ENCODE measurements at regions not wholly inside any gene's neighbourhood (a gene's known extent, or its start where the extent isn't known, plus 50 kb on each side); places are given as distances from the start of the nearest gene placed in this dataset.
"Not testable (repeated sequence)": the region's sequence is repeated elsewhere in the genome, so short reads cannot be mapped to it uniquely, and the experiment has no call there.

- Histone ChIP-seq H3K36me3 (ENCODE audit: control insufficient read depth, insufficient read depth, low read length) (no peaks in the 10 kb centered on the region), H3K27me3 (ENCODE audit: control insufficient read depth, insufficient read depth, low read length) (no peaks in the 10 kb centered on the region), H3K4me1 (ENCODE audit: control insufficient read depth, insufficient read depth, low read length) (no peaks in the 10 kb centered on the region), H3K27ac (ENCODE audit: low read depth, low read length) (no peak overlapping the region), H3K9me3 (ENCODE audit: control insufficient read depth, insufficient read depth, low read length) (no peaks in the 10 kb centered on the region), H3K9ac (ENCODE audit: low read depth, low read length) (no peak overlapping the region), H3K4me3 (ENCODE audit: low read depth, low read length) (no peak overlapping the region)
Measured at GRCh38 chr12:102317155-102317554, 119.5 kb upstream of the PMCH start.

GRCh38 chr12:102316723-102317122, 119.1 kb upstream of the PMCH start:
- no peaks in the 10 kb centered on the region for H3K4me1 ChIP-seq (ENCODE audit: control insufficient read depth, insufficient read depth, low read length)
- no peaks in the 10 kb centered on the region for H3K27me3 ChIP-seq (ENCODE audit: control insufficient read depth, insufficient read depth, low read length)
- no peak overlapping the region for H3K4me3 ChIP-seq (ENCODE audit: low read depth, low read length)
- H3K36me3 ChIP-seq (ENCODE audit: control insufficient read depth, insufficient read depth, low read length), result no peaks in the 10 kb centered on the region
- H3K27ac ChIP-seq (ENCODE audit: low read depth, low read length), result no peak overlapping the region
- no peak overlapping the region for H3K9ac ChIP-seq (ENCODE audit: low read depth, low read length)
- H3K9me3 ChIP-seq (ENCODE audit: control insufficient read depth, insufficient read depth, low read length), result no peaks in the 10 kb centered on the region

DNA sequence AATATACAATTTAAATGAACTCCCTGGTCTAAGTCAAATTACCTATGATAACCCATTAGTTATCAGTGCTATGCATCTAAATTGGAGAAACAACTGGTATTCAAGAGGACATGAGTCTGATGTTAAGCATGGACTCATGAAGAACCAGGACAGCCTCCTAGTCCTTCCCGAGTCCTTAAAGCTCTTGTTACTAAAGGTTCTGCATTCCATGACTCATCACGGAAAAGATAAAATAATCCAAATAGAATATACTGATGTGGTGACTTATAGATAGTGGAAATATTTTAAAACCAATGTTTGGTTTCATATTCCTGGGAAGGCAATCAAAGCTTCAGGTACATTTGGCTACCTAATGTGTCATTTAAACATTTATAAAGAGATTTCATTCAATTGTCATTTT, 117.2 kb upstream of the PMCH start:
- Histone ChIP-seq H3K36me3 (ENCODE audit: control insufficient read depth, insufficient read depth, low read length) (no peaks in the 10 kb centered on the region), H3K9ac (ENCODE audit: low read depth, low read length) (no peak overlapping the region), H3K4me3 (ENCODE audit: low read depth, low read length) (no peak overlapping the region), H3K4me1 (ENCODE audit: control insufficient read depth, insufficient read depth, low read length) (no peaks in the 10 kb centered on the region), H3K27me3 (ENCODE audit: control insufficient read depth, insufficient read depth, low read length) (no peaks in the 10 kb centered on the region), H3K27ac (ENCODE audit: low read depth, low read length) (no peak overlapping the region), H3K9me3 (ENCODE audit: control insufficient read depth, insufficient read depth, low read length) (no peaks in the 10 kb centered on the region)

DNA sequence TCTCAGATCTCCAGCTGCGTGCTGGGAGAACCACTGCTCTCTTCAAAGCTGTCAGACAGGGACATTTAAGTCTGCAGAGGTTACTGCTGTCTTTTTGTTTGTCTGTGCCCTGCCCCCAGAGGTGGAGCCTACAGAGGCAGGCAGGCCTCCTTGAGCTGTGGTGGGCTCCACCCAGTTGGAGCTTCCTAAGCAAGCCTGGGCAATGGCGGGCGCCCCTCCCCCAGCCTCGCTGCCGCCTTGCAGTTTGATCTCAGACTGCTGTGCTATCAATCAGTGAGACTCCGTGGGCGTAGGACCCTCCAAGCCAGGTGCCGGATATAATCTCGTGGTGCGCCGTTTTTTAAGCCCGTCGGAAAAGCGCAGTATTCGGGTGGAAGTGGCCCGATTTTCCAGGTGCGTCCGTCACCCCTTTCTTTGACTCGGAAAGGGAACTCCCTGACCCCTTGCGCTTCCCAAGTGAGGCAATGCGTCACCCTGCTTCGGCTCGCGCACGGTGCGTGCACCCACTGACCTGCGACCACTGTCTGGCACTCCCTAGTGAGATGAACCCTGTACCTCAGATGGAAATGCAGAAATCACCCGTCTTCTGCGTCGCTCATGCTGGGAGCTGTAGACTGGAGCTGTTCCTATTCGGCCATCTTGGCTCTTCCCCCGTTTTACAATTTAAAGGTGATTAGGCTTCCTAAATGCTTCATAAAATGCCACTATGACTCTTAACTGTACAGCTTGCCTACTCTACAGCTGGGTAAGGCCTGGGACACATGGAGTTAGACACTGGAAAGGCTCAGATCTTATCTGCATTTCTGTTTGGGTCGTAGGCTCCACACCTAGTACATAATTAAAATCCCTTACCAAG, 115.7 kb upstream of the PMCH start:
- not testable (repeated sequence) for H3K27ac ChIP-seq (ENCODE audit: low read depth, low read length)

DNA sequence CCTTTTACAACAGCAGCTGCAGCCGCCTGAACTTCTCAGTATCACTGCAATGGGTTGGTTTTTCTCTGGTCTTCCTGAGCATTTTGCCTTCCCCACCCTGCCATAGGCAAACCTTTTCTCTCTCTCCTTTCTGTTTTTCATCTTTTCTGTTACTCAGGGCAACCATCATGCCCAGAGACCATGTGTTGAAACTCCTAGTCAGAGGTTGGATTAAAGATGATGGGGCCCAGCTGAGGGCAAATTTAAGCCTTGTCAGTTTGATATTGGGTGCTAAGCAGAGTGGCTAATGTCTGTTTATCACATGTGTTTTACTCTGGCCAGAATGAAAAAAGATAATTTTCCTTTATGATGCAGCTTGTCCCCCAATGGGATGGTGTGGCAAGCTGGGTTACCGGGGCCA, 107.9 kb upstream of the PMCH start:
- Histone ChIP-seq H3K4me3 (ENCODE audit: low read depth, low read length) (no peak overlapping the region), H3K27me3 (ENCODE audit: control insufficient read depth, insufficient read depth, low read length) (no peaks in the 10 kb centered on the region), H3K27ac (ENCODE audit: low read depth, low read length) (no peak overlapping the region), H3K36me3 (ENCODE audit: control insufficient read depth, insufficient read depth, low read length) (no peaks in the 10 kb centered on the region), H3K9ac (ENCODE audit: low read depth, low read length) (no peak overlapping the region), H3K9me3 (ENCODE audit: control insufficient read depth, insufficient read depth, low read length) (no peaks in the 10 kb centered on the region), H3K4me1 (ENCODE audit: control insufficient read depth, insufficient read depth, low read length) (no peaks in the 10 kb centered on the region)

More for the DNA sequence above, 115.7 kb upstream of the PMCH start:
- H3K36me3 ChIP-seq (ENCODE audit: control insufficient read depth, insufficient read depth, low read length); H3K9ac ChIP-seq (ENCODE audit: low read depth, low read length); H3K4me3 ChIP-seq (ENCODE audit: low read depth, low read length); H3K27me3 ChIP-seq (ENCODE audit: control insufficient read depth, insufficient read depth, low read length); H3K9me3 ChIP-seq (ENCODE audit: control insufficient read depth, insufficient read depth, low read length); H3K4me1 ChIP-seq (ENCODE audit: control insufficient read depth, insufficient read depth, low read length): not testable (repeated sequence)

DNA sequence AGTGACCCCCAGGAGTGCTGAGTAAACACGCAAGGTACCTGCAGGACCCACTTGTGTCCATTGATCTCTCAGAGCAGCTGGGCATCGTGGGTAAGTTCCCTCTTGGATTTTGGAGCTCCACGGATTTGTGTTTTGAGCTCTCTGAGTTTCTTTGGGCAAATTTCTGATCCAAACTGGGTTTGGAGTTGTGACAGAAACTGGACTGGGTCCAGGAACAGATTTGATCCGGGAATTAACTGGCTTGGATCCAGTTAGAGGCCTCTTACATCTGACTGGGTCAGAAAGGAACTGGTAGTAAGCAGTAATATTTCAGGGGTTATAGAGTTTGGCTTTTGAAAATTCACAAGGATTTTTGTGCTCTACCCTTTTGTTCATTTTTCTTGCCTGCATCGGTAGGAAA, 107.0 kb upstream of the PMCH start:
- not testable (repeated sequence) for H3K9me3 ChIP-seq (ENCODE audit: control insufficient read depth, insufficient read depth, low read length); H3K9ac ChIP-seq (ENCODE audit: low read depth, low read length); H3K27ac ChIP-seq (ENCODE audit: low read depth, low read length); H3K4me1 ChIP-seq (ENCODE audit: control insufficient read depth, insufficient read depth, low read length); H3K36me3 ChIP-seq (ENCODE audit: control insufficient read depth, insufficient read depth, low read length); H3K27me3 ChIP-seq (ENCODE audit: control insufficient read depth, insufficient read depth, low read length); H3K4me3 ChIP-seq (ENCODE audit: low read depth, low read length)

DNA sequence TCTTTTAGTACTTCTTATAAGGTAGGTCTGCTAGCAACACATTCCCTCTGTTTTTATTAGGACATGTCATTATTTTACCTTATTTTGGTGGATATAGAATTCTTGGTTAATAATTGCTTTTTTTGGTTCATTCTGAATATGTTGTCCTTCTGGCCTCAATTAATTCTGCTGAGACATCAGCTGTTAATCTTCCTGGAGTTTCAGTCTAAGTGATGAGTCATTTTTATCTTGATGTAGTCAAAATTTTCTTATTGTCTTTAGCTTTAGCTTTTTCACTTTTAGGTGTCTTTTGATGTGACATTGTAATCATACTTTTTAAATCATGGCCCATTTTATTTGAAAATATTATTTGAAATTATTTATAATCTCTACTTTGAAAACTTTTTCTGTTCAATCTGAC, 104.9 kb upstream of the PMCH start:
- Histone ChIP-seq H3K4me3 (ENCODE audit: low read depth, low read length) (no peak overlapping the region), H3K4me1 (ENCODE audit: control insufficient read depth, insufficient read depth, low read length) (no peaks in the 10 kb centered on the region), H3K36me3 (ENCODE audit: control insufficient read depth, insufficient read depth, low read length) (no peaks in the 10 kb centered on the region), H3K27me3 (ENCODE audit: control insufficient read depth, insufficient read depth, low read length) (no peaks in the 10 kb centered on the region), H3K27ac (ENCODE audit: low read depth, low read length) (no peak overlapping the region), H3K9me3 (ENCODE audit: control insufficient read depth, insufficient read depth, low read length) (no peaks in the 10 kb centered on the region), H3K9ac (ENCODE audit: low read depth, low read length) (no peak overlapping the region)

- H3K27me3 ChIP-seq (ENCODE audit: control insufficient read depth, insufficient read depth, low read length), result no peaks in the 10 kb centered on the region
- H3K9ac ChIP-seq (ENCODE audit: low read depth, low read length), result no peak overlapping the region
- no peak overlapping the region for H3K27ac ChIP-seq (ENCODE audit: low read depth, low read length)
- H3K9me3 ChIP-seq (ENCODE audit: control insufficient read depth, insufficient read depth, low read length), result no peaks in the 10 kb centered on the region
- H3K4me1 ChIP-seq (ENCODE audit: control insufficient read depth, insufficient read depth, low read length), result no peaks in the 10 kb centered on the region
- no peak overlapping the region for H3K4me3 ChIP-seq (ENCODE audit: low read depth, low read length)
- no peaks in the 10 kb centered on the region for H3K36me3 ChIP-seq (ENCODE audit: control insufficient read depth, insufficient read depth, low read length)
Measured at GRCh38 chr12:102301547-102301946, 103.9 kb upstream of the PMCH start.

DNA sequence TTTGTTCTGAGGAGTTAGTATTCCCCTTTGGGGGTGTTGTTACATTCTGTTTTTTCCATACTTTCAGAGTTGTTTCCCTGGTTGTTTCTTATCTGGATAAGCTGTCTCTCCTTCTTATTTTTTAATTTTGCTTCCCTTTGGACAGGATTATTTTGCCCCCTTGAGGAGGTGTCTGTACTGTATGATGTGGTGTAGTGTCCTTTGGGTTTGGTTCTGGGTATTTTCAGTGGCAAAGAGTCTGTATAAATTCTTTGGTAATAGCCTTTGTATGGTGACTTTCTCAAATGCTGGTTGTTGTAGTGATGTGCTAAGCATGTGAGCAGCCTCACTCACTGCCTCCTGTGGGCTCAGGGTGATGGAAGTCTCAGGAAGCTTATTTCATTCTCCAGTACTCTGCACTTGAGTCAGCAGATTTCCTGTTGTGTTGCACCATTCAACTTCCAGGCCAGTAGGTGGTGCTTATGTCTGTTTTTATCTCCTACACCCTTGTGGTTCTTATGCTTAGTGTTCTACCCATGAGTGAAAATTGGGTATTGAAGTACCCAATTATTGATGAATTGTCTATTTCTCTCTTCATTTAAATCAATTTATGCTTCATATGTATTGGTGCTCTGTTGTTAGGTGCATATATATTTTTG, 103.3 kb upstream of the PMCH start:
- Histone ChIP-seq H3K27me3 (ENCODE audit: control insufficient read depth, insufficient read depth, low read length) (no peaks in the 10 kb centered on the region), H3K9ac (ENCODE audit: low read depth, low read length) (no peak overlapping the region), H3K36me3 (ENCODE audit: control insufficient read depth, insufficient read depth, low read length) (no peaks in the 10 kb centered on the region), H3K4me1 (ENCODE audit: control insufficient read depth, insufficient read depth, low read length) (no peaks in the 10 kb centered on the region), H3K27ac (ENCODE audit: low read depth, low read length) (no peak overlapping the region), H3K4me3 (ENCODE audit: low read depth, low read length) (no peak overlapping the region), H3K9me3 (ENCODE audit: control insufficient read depth, insufficient read depth, low read length) (no peaks in the 10 kb centered on the region)

GRCh38 chr12:102299731-102300130, 102.1 kb upstream of the PMCH start:
- no peak overlapping the region for H3K9ac ChIP-seq (ENCODE audit: low read depth, low read length)
- H3K27me3 ChIP-seq (ENCODE audit: control insufficient read depth, insufficient read depth, low read length), result no peaks in the 10 kb centered on the region
- H3K27ac ChIP-seq (ENCODE audit: low read depth, low read length), result no peak overlapping the region
- H3K4me1 ChIP-seq (ENCODE audit: control insufficient read depth, insufficient read depth, low read length), result no peaks in the 10 kb centered on the region
- no peak overlapping the region for H3K4me3 ChIP-seq (ENCODE audit: low read depth, low read length)
- no peaks in the 10 kb centered on the region for H3K9me3 ChIP-seq (ENCODE audit: control insufficient read depth, insufficient read depth, low read length)
- no peaks in the 10 kb centered on the region for H3K36me3 ChIP-seq (ENCODE audit: control insufficient read depth, insufficient read depth, low read length)

DNA sequence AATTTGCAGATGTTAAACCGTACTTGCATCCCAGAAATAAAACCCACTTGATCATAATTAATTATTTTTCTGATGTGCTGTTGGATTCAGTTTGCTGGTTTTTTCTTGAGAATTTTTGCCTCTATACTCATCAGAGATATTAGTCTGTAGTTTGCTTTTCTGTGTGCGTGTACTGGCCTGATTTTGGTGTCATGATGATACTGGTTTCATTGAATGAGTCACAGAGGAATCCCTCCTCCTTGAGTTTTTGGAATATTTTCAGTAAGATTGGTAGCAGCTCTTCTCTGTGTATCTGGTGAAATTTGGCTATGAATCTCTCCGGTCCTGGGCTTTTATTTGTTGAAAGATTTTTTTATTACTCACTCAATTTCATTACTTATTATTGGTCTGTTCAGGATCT, 100.4 kb upstream of the PMCH start:
- Histone ChIP-seq H3K27ac (ENCODE audit: low read depth, low read length) (no peak overlapping the region), H3K9me3 (ENCODE audit: control insufficient read depth, insufficient read depth, low read length) (no peaks in the 10 kb centered on the region), H3K4me3 (ENCODE audit: low read depth, low read length) (no peak overlapping the region), H3K4me1 (ENCODE audit: control insufficient read depth, insufficient read depth, low read length) (no peaks in the 10 kb centered on the region), H3K27me3 (ENCODE audit: control insufficient read depth, insufficient read depth, low read length) (no peaks in the 10 kb centered on the region), H3K9ac (ENCODE audit: low read depth, low read length) (no peak overlapping the region), H3K36me3 (ENCODE audit: control insufficient read depth, insufficient read depth, low read length) (no peaks in the 10 kb centered on the region)

Data from HUES48 (cell line).